Tibial nerve (tissue), 3 donors: ENCODE measurements at regions not wholly inside any gene's neighbourhood (a gene's known extent, or its start where the extent isn't known, plus 50 kb on each side); places are given as distances from the start of the nearest gene placed in this dataset.
"Not testable (repeated sequence)": the region's sequence is repeated elsewhere in the genome, so short reads cannot be mapped to it uniquely, and the experiment has no call there.

Experiments used
- CTCF ChIP-seq, 5 experiments: fragments of 200-600 bp in 3 of 5; fragments of 450-650 bp in 2 of 5; sonication (generic) in 3 of 5; IDR thresholded peaks; one replicate each; pipeline ENCODE4 v1.5.1; 2016 to 2019; ENCODE audit warnings: antibody characterized with exemption in 5 of 5, mild to moderate bottlenecking in 3 of 5, moderate library complexity in 2 of 5
- POLR2A ChIP-seq, 2 donors: fragments of 450-650 bp; IDR thresholded peaks; one replicate each; pipeline ENCODE4 v1.6.1; 2017; ENCODE audit warnings: antibody characterized with exemption in 2 of 2, mild to moderate bottlenecking in 2 of 2, moderate library complexity in 2 of 2

GRCh38 chrX:139376547-139376946 lies 154.0 kb upstream of the F9 start:
- TF ChIP-seq POLR2A, CTCF (IDR thresholded peaks at IDR 0.05): not testable (repeated sequence)
